ENCODE measurements at regions not wholly inside any gene's neighbourhood (a gene's known extent, or its start where the extent isn't known, plus 50 kb on each side); places are given as distances from the start of the nearest gene placed in this dataset.
A peak's percentile ranks its signal among the peaks of the same experiment; 100 is the strongest.

DNA sequence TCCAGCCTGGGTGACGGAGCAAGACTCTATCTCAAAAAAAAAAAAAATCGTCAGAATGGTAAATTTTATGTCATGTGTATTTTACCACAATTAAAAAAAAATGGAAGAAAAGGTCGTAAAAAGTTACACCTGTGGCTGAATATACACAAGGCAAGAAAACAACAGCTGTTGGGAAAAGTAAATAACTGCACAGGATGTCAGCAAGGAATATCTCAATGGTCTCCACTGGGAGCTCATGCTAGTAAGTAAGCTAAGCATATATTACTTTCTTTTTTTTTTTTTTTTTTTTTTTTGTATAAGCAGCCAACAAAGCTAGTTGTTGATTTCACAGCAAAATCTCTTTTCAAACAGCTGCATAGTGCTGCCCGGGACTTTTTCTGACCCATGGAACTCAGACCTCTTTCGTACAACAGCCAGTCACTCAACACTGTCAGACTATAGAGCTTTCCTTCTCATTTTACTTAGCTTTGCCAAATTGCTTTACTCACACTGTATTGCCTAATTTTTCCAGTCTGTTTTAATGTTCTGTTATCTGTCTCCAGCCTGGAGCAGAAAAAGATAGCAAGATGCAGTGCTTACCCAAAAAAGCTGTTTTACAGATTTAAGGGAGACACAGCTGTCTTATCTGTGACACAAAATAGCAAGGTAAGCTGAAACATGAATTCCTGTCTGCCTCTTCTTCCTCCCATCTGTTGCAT is 175.9 kb downstream of the ENC1 start:
- no peaks in the 10 kb centered on the region for H3K27me3 ChIP-seq (replicated peaks; ENCODE audit: insufficient read depth, low read length)
- peak overlapping the region; percentile 38; the same call in 1 of the 2 replicates for H3K9ac ChIP-seq (ENCODE audit: low read length)
- peak overlapping the region; percentile 73 for H3K4me2 ChIP-seq (ENCODE audit: low read depth, low read length)
- peak overlapping the region; percentile 36; the same call in 1 of the 2 replicates for H3K4me3 ChIP-seq (ENCODE audit: low read length)
- H3K4me1 ChIP-seq (ENCODE audit: low read length) = peaks cover 14% of the 10 kb centered on the region
- DNase-seq = peak; percentile 82
- peaks cover 16% of the 10 kb centered on the region; the same call in 1 of the 2 replicates for H3F3A ChIP-seq (ENCODE audit: insufficient read depth, low read length)
- H3K9me3 ChIP-seq (replicated peaks; ENCODE audit: insufficient read depth, low read length) = no peaks in the 10 kb centered on the region
- no peak overlapping the region; the same call in 1 of the 2 replicates for H2AFZ ChIP-seq (ENCODE audit: low read length)
- TF ChIP-seq, protein P1, sequence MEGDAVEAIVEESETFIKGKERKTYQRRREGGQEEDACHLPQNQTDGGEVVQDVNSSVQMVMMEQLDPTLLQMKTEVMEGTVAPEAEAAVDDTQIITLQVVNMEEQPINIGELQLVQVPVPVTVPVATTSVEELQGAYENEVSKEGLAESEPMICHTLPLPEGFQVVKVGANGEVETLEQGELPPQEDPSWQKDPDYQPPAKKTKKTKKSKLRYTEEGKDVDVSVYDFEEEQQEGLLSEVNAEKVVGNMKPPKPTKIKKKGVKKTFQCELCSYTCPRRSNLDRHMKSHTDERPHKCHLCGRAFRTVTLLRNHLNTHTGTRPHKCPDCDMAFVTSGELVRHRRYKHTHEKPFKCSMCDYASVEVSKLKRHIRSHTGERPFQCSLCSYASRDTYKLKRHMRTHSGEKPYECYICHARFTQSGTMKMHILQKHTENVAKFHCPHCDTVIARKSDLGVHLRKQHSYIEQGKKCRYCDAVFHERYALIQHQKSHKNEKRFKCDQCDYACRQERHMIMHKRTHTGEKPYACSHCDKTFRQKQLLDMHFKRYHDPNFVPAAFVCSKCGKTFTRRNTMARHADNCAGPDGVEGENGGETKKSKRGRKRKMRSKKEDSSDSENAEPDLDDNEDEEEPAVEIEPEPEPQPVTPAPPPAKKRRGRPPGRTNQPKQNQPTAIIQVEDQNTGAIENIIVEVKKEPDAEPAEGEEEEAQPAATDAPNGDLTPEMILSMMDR (IDR thresholded peaks at IDR 0.05; ENCODE audit: low read length) = no peak
- no peak for TF ChIP-seq EZH2phosphoT487 (IDR thresholded peaks at IDR 0.05; ENCODE audit: low read length)
- TF ChIP-seq EZH2 (optimal IDR thresholded peaks at IDR 0.05; ENCODE audit: low read depth, low read length) = no peak
- no peaks in the 10 kb centered on the region for H3K36me3 ChIP-seq (replicated peaks; ENCODE audit: insufficient read depth, low read length)
- H3K27ac ChIP-seq (ENCODE audit: low read length) = peak overlapping the region; percentile 84
- H4K20me1 ChIP-seq (ENCODE audit: insufficient read depth, low read length) = no peaks in the 10 kb centered on the region
- H3K79me2 ChIP-seq (ENCODE audit: low read length) = no peaks in the 10 kb centered on the region
- no peaks in the 10 kb centered on the region for H3K9me2 ChIP-seq (replicated peaks; ENCODE audit: insufficient read depth, low read length)

DNA sequence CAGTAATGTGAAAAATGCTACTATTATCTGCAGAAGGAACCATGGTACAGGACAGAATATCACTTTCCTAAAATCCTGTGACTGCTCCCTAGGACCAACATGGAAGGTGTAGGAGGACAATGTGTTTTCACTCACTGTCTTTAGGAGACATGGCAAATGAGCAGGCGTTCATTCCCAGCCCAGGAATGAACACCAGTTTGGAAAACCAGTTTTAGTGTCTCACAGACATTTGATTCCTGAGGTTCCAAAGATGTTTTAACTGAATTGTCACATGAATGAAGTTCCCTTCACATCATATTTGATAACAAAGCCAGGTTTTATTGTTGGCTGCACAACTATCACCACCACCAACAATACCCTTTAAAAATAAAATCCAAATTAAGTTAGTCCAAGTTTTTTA is 178.2 kb downstream of the ENC1 start:
- Histone ChIP-seq H2AFZ (ENCODE audit: low read length) (no peak overlapping the region), H3K9me3 (replicated peaks; ENCODE audit: insufficient read depth, low read length) (no peaks in the 10 kb centered on the region), H3K4me1 (ENCODE audit: low read length) (peaks cover 14% of the 10 kb centered on the region), H3K9ac (ENCODE audit: low read length) (no peak overlapping the region), H4K20me1 (ENCODE audit: insufficient read depth, low read length) (no peaks in the 10 kb centered on the region), H3K27me3 (replicated peaks; ENCODE audit: insufficient read depth, low read length) (no peaks in the 10 kb centered on the region), H3K36me3 (replicated peaks; ENCODE audit: insufficient read depth, low read length) (no peaks in the 10 kb centered on the region), H3K9me2 (replicated peaks; ENCODE audit: insufficient read depth, low read length) (no peaks in the 10 kb centered on the region), H3F3A (ENCODE audit: insufficient read depth, low read length) (peaks cover 16% of the 10 kb centered on the region; the same call in 1 of the 2 replicates), H3K27ac (ENCODE audit: low read length) (no peak overlapping the region), H3K79me2 (ENCODE audit: low read length) (no peaks in the 10 kb centered on the region), H3K4me3 (ENCODE audit: low read length) (no peak overlapping the region), H3K4me2 (ENCODE audit: low read depth, low read length) (no peak overlapping the region)
- TF ChIP-seq EZH2 (optimal IDR thresholded peaks at IDR 0.05; ENCODE audit: low read depth, low read length) (no peak), EZH2phosphoT487 (IDR thresholded peaks at IDR 0.05; ENCODE audit: low read length) (no peak)
- TF ChIP-seq, protein P1 (IDR thresholded peaks at IDR 0.05; ENCODE audit: low read length) = no peak
- no peak for DNase-seq

DNA sequence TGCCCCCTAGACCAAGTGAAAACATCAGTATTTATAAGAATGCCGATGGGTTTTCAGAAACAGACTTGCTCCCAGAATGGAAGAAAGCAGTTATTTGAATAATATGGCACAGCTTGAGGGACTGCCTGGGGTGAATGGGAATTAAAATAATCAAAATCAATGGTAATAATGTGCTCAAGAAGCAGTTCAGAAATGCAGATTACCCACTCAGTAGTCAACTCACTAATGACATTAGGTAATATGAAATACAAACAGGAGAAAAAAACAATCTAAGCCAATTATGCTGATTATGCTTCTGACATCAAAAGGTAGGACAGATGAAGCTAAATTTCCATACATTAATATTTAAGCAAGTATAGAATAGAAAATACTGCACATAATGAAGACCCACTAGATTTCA is 179.3 kb downstream of the ENC1 start:
- Histone ChIP-seq H4K20me1 (ENCODE audit: insufficient read depth, low read length) (no peaks in the 10 kb centered on the region), H3K9me2 (replicated peaks; ENCODE audit: insufficient read depth, low read length) (no peaks in the 10 kb centered on the region), H3K9ac (ENCODE audit: low read length) (no peak overlapping the region), H3K27me3 (replicated peaks; ENCODE audit: insufficient read depth, low read length) (no peaks in the 10 kb centered on the region), H3K9me3 (replicated peaks; ENCODE audit: insufficient read depth, low read length) (no peaks in the 10 kb centered on the region), H2AFZ (ENCODE audit: low read length) (no peak overlapping the region), H3K4me3 (ENCODE audit: low read length) (no peak overlapping the region), H3K36me3 (replicated peaks; ENCODE audit: insufficient read depth, low read length) (no peaks in the 10 kb centered on the region), H3K4me2 (ENCODE audit: low read depth, low read length) (no peak overlapping the region), H3F3A (ENCODE audit: insufficient read depth, low read length) (peaks cover 16% of the 10 kb centered on the region; the same call in 1 of the 2 replicates), H3K27ac (ENCODE audit: low read length) (no peak overlapping the region), H3K4me1 (ENCODE audit: low read length) (peaks cover 13% of the 10 kb centered on the region), H3K79me2 (ENCODE audit: low read length) (no peaks in the 10 kb centered on the region)
- no peak for DNase-seq
- TF ChIP-seq, protein P1 (IDR thresholded peaks at IDR 0.05; ENCODE audit: low read length) = no peak
- TF ChIP-seq EZH2 (optimal IDR thresholded peaks at IDR 0.05; ENCODE audit: low read depth, low read length) = no peak
- no peak for TF ChIP-seq EZH2phosphoT487 (IDR thresholded peaks at IDR 0.05; ENCODE audit: low read length)
